ENCODE measurements at regions not wholly inside any gene's neighbourhood (a gene's known extent, or its start where the extent isn't known, plus 50 kb on each side); places are given as distances from the start of the nearest gene placed in this dataset.

GRCh38 chr1:177883581-177883980 is 86.3 kb downstream of the SEC16B start:
- Histone ChIP-seq H4K20me1 (ENCODE audit: control insufficient read depth, extremely low read depth, insufficient read depth, low read length) (no peaks in the 10 kb centered on the region), H3K9me3 (ENCODE audit: control insufficient read depth, insufficient read depth, low read depth, low read length) (no peaks in the 10 kb centered on the region), H3K9ac (ENCODE audit: insufficient read depth, low read length) (no peak overlapping the region), H3K27me3 (ENCODE audit: control insufficient read depth, insufficient read depth, low read length) (no peaks in the 10 kb centered on the region), H3K4me3 (replicated peaks in 1 of 4; ENCODE audit: control extremely low read depth in 1 of 4, insufficient read depth in 1 of 4, low read depth in 3 of 4, low read length in 4 of 4) (no peak overlapping the region), H3K36me3 (ENCODE audit: control insufficient read depth, insufficient read depth, low read length) (no peaks in the 10 kb centered on the region), H2AFZ (ENCODE audit: low read length) (no peak overlapping the region), H3K4me2 (ENCODE audit: extremely low read depth, insufficient read depth, low read length) (no peak overlapping the region), H3K27ac (ENCODE audit: insufficient read depth, low read length) (no peak overlapping the region), H3K4me1 (ENCODE audit: control insufficient read depth, extremely low read depth, insufficient read depth, low read length) (peaks cover 3% of the 10 kb centered on the region), H3K79me2 (ENCODE audit: control insufficient read depth, insufficient read depth, low read length) (no peaks in the 10 kb centered on the region)
- TF ChIP-seq CTCF (conservative IDR thresholded peaks at IDR 0.05 in 1 of 2, IDR thresholded peaks at IDR 0.05 in 1 of 2; ENCODE audit: low read depth in 1 of 2, low read length in 2 of 2) (no peak), EZH2 (IDR thresholded peaks at IDR 0.05; ENCODE audit: low read length, missing control alignments) (no peak)
- no peak for DNase-seq (ENCODE audit: low read depth in 2 of 2)

- Histone ChIP-seq H3K4me1 (ENCODE audit: control insufficient read depth, extremely low read depth, insufficient read depth, low read length) (peaks cover 3% of the 10 kb centered on the region), H3K4me2 (ENCODE audit: extremely low read depth, insufficient read depth, low read length) (no peak overlapping the region), H2AFZ (ENCODE audit: low read length) (no peak overlapping the region), H3K9me3 (ENCODE audit: control insufficient read depth, insufficient read depth, low read depth, low read length) (no peaks in the 10 kb centered on the region), H3K4me3 (replicated peaks in 1 of 4; ENCODE audit: control extremely low read depth in 1 of 4, insufficient read depth in 1 of 4, low read depth in 3 of 4, low read length in 4 of 4) (no peak overlapping the region), H3K9ac (ENCODE audit: insufficient read depth, low read length) (no peak overlapping the region), H3K27ac (ENCODE audit: insufficient read depth, low read length) (no peak overlapping the region), H3K79me2 (ENCODE audit: control insufficient read depth, insufficient read depth, low read length) (no peaks in the 10 kb centered on the region), H3K36me3 (ENCODE audit: control insufficient read depth, insufficient read depth, low read length) (no peaks in the 10 kb centered on the region), H4K20me1 (ENCODE audit: control insufficient read depth, extremely low read depth, insufficient read depth, low read length) (no peaks in the 10 kb centered on the region), H3K27me3 (ENCODE audit: control insufficient read depth, insufficient read depth, low read length) (no peaks in the 10 kb centered on the region)
- DNase-seq (ENCODE audit: low read depth in 2 of 2): no peak
- TF ChIP-seq EZH2 (IDR thresholded peaks at IDR 0.05; ENCODE audit: low read length, missing control alignments) (no peak), CTCF (conservative IDR thresholded peaks at IDR 0.05 in 1 of 2, IDR thresholded peaks at IDR 0.05 in 1 of 2; ENCODE audit: low read depth in 1 of 2, low read length in 2 of 2) (no peak)
These were observed 89.4 kb downstream of the SEC16B start for GRCh38 chr1:177880339-177880891.

GRCh38 chr1:177877086-177877485 is 92.8 kb downstream of the SEC16B start:
- no peaks in the 10 kb centered on the region for H4K20me1 ChIP-seq (ENCODE audit: control insufficient read depth, extremely low read depth, insufficient read depth, low read length)
- H3K36me3 ChIP-seq (ENCODE audit: control insufficient read depth, insufficient read depth, low read length): no peaks in the 10 kb centered on the region
- TF ChIP-seq EZH2 (IDR thresholded peaks at IDR 0.05; ENCODE audit: low read length, missing control alignments): no peak
- TF ChIP-seq CTCF (conservative IDR thresholded peaks at IDR 0.05 in 1 of 2, IDR thresholded peaks at IDR 0.05 in 1 of 2; ENCODE audit: low read depth in 1 of 2, low read length in 2 of 2): no peak
- no peak overlapping the region for H3K27ac ChIP-seq (ENCODE audit: insufficient read depth, low read length)
- H3K27me3 ChIP-seq (ENCODE audit: control insufficient read depth, insufficient read depth, low read length): no peaks in the 10 kb centered on the region
- H3K9ac ChIP-seq (ENCODE audit: insufficient read depth, low read length): no peak overlapping the region
- no peak overlapping the region for H2AFZ ChIP-seq (ENCODE audit: low read length)
- peaks cover 4% of the 10 kb centered on the region for H3K4me1 ChIP-seq (ENCODE audit: control insufficient read depth, extremely low read depth, insufficient read depth, low read length)
- H3K79me2 ChIP-seq (ENCODE audit: control insufficient read depth, insufficient read depth, low read length): no peaks in the 10 kb centered on the region
- no peak for DNase-seq (ENCODE audit: low read depth in 2 of 2)
- no peak overlapping the region for H3K4me3 ChIP-seq (replicated peaks in 1 of 4; ENCODE audit: control extremely low read depth in 1 of 4, insufficient read depth in 1 of 4, low read depth in 3 of 4, low read length in 4 of 4)
- no peak overlapping the region for H3K4me2 ChIP-seq (ENCODE audit: extremely low read depth, insufficient read depth, low read length)
- no peaks in the 10 kb centered on the region for H3K9me3 ChIP-seq (ENCODE audit: control insufficient read depth, insufficient read depth, low read depth, low read length)
